IPS-NIHi7 (cell line): ENCODE measurements at regions not wholly inside any gene's neighbourhood (a gene's known extent, or its start where the extent isn't known, plus 50 kb on each side); places are given as distances from the start of the nearest gene placed in this dataset.

Source experiments
- DNase-seq: peaks from one replicate; pipeline ENCODE4 v3.0.0; 2012; ENCODE audit warnings: mixed read lengths; ENCODE audit errors: extremely low spot score

GRCh38 chr18:77329651-77330050 is 80.0 kb downstream of the GALR1 start:
- no peak for DNase-seq

DNA sequence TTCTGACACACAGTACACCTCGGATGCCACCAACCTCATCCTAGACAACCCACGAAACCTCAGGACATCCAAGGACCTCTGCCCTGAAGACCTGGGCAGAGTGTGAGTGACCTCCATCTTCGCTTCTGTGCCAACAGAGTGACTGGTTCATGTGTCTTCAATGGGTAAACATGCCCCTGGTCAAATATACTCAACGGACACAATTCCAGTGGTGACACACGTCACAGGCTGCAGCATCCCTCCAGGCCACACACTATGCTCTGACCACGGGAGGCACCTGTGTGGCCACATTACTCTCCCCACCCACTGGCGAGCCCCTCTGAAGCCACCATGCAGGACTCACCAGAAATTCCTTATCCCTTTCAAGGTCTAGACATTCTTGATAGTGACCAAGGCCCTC is 85.2 kb downstream of the GALR1 start:
- no peak for DNase-seq

- no peak for DNase-seq
Measured at GRCh38 chr18:77337604-77338003, 88.0 kb downstream of the GALR1 start.

DNA sequence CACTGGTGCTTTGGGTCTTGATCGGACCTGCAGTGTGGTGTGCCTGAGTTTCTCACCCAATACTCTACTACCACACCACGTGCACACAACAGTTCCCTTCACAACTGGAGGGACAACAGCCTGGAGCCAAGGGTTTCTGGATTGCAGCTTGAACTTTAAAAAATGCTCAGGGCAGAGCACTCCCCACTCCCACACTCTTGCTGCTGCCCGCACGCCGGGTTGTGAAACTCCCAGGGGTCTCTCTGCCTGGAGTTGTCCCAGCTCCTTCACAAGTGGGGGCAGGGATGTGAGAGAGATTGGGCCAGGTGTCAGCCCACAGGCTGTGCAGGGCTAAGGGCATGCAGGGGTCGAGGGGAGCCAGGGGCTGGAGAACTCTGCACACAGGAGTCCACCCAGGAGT is 89.4 kb downstream of the GALR1 start:
- no peak for DNase-seq

GRCh38 chr18:77339623-77340022 is 90.0 kb downstream of the GALR1 start:
- no peak for DNase-seq

DNA sequence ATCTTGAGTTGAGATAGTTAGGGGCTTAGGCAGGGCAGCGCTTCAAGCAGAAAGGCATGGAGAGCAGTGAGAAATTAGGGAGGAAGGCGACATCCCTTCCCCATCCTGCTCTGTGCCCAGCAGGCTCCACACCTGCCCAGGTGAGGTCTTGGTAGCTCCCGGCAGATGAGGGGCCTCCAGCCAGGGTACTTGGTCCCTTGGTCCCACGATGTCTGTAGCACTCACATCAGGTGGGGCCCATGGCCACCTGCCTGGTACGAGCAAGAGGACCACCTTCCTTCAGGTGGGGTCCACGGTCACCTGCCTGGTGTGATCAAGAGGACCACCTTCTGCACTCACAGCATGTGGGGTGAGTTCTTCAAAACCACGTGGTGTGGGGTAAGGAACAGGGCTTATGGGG is 91.2 kb downstream of the GALR1 start:
- no peak for DNase-seq

- no peak for DNase-seq
Measured at GRCh38 chr18:77341527-77342325, 92.1 kb downstream of the GALR1 start.

GRCh38 chr18:77342736-77343135 is 93.1 kb downstream of the GALR1 start:
- no peak for DNase-seq

DNA sequence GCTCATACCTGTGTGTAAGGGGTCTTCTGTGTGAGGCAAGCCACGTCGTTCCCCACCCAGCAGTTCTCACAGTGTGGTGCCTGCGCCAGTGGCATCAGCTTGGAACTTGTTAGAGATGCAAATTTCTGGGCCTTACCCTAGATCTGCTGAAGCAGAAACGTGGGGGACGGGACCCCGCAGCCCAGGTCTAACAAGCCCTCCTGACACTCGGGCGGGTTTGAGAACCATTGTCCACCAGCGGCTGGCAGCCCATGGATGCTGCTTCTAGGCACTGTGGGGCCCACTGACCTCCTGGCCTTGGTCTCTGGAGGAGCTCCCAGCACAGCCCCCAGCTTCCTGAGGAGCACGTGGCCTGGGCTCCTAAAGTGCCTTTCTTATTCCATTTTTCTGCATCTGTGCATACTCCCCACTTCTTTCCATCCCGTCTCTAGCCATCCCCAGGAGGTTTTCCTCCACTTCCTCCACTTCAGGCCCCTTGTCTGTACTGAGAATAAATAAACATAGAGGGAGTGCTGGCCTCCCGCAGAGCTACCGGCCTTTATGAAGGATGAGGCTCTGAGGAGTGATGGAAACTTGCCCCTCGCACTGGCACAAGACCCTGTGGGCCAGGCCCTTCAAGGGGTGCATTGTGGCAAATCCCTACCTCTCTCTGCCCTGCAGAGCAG is 94.3 kb downstream of the GALR1 start:
- DNase-seq = no peak

GRCh38 chr18:77344786-77345500 is 95.3 kb downstream of the GALR1 start:
- no peak for DNase-seq

- DNase-seq = no peak
Measured at GRCh38 chr18:77346208-77346810, 96.7 kb downstream of the GALR1 start.

DNA sequence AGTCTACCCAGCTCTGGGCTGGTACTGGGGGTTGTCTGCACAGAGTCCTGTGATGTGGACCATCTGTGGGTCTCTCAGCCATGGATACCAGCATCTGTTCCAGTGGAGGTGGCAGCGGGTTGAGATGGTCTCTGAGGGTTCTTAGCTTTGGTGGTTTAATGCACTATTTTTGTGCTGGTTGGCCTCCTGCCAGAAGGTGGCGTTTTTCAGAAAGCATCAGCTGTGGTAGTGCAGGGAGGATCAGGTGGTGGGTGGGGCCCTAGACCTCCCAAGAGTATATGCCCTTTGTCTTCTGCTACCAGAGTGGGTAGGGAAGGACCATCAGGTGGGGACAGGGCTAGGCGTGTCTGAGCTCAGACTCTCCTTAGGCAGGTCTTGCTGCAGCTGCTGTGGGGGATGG is 103.7 kb downstream of the GALR1 start:
- peak; percentile 38 for DNase-seq

GRCh38 chr18:77359561-77360314 is 110.1 kb downstream of the GALR1 start:
- DNase-seq = no peak

GRCh38 chr18:77360315-77361190 is 110.9 kb downstream of the GALR1 start:
- peak; percentile 46 for DNase-seq

- DNase-seq = no peak
Measured at GRCh38 chr18:77361382-77361781, 111.7 kb downstream of the GALR1 start.

DNA sequence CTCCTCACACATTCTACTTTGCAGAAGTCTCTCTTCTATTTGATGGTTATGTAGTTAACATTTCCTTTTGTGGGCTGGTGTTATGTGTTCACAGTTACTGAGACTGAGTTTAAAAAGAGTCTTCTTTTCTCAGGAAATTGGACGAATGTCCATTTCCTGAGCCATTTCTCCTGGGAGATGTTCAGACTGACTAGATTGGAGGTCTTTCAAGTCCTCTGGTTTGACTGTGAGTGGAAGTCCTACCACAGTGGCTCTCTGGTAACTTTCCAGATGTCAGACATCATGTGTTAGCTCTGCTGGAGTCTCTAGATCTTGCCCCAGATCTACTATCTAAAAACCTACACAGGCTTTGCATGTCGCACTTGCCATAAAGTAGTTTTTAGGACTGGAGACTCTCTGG is 116.0 kb downstream of the GALR1 start:
- no peak for DNase-seq

- DNase-seq = no peak
Measured at GRCh38 chr18:77366067-77366719, 116.5 kb downstream of the GALR1 start.

DNA sequence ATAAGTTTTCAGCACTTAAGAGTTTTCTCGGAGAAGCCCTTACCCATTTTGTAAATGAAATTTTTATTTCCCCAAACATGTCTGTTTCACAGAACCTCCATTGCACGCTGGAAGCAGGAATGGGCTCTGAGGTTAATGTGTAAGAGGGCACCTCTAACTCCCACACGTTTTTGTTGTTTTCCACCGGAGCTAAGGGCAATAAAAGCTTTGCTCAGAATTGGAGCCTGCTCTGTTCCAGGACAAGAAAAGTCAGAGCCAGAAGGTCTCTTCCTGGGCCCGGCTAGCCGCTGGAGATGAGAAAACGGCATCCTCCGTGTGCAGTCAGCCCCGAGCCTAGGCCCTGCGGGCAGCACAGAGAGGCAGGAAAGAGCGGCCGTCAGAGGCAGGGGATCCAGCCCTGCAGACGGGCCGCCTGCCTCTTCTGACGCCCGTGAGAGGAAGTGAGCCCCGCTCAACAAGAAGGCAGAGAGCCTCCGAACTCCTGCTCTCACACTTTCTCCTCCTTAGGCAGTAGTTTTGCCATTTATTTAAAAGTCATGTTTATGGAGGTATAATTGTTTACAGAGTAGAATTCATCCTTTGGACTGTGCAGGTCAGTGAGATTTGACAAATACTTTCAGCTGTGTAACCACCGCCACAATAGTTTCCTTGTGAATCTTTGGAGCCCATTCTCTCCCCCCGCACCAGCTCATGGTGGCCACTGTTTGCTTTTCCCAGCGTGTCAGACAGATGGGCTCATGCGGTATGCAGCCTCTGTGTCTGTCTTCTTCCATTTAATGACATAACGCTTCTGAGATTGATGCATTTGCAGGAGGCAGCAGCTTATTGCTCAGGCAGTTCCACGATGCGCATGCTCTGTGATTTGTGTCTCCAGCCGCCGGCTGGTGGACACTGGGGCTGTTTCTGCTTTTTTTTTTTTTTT is 117.3 kb downstream of the GALR1 start:
- DNase-seq = no peak

GRCh38 chr18:77369644-77370043 is 120.0 kb downstream of the GALR1 start:
- no peak for DNase-seq
